SW 1271 (cell line): ENCODE measurements at regions not wholly inside any gene's neighbourhood (a gene's known extent, or its start where the extent isn't known, plus 50 kb on each side); places are given as distances from the start of the nearest gene placed in this dataset.
"Not testable (repeated sequence)": the region's sequence is repeated elsewhere in the genome, so short reads cannot be mapped to it uniquely, and the experiment has no call there.

ENCODE experiments used
- DNase-seq, 2 experiments: peaks; one replicate each; lab custom pipeline; 2025; lab: John Stamatoyannopoulos, UW

GRCh38 chr10:25808372-25808771 is 125.7 kb upstream of the MYO3A start:
- DNase-seq: no peak

- DNase-seq: no peak
These were observed 122.9 kb upstream of the MYO3A start for GRCh38 chr10:25811052-25811685.

- DNase-seq: no peak
These were observed 120.5 kb upstream of the MYO3A start for GRCh38 chr10:25813511-25813910.

- DNase-seq: no peak
These were observed 118.8 kb upstream of the MYO3A start for GRCh38 chr10:25815236-25815635.

GRCh38 chr10:25815999-25816768 is 117.8 kb upstream of the MYO3A start:
- DNase-seq: no peak

- DNase-seq: no peak
These were observed 116.8 kb upstream of the MYO3A start for GRCh38 chr10:25817200-25817599.

- no peak for DNase-seq
These were observed 115.3 kb upstream of the MYO3A start for GRCh38 chr10:25818751-25819150.

- DNase-seq: no peak
These were observed 113.6 kb upstream of the MYO3A start for GRCh38 chr10:25820472-25820871.

GRCh38 chr10:25820874-25821273 is 113.2 kb upstream of the MYO3A start:
- DNase-seq: no peak

- DNase-seq: no peak
These were observed 110.0 kb upstream of the MYO3A start for GRCh38 chr10:25824050-25824449.

GRCh38 chr10:25828475-25828874 is 105.6 kb upstream of the MYO3A start:
- no peak for DNase-seq

- DNase-seq: no peak
These were observed 102.9 kb upstream of the MYO3A start for GRCh38 chr10:25831080-25831479.

GRCh38 chr10:25839683-25840082 is 94.3 kb upstream of the MYO3A start:
- no peak for DNase-seq

- not testable (repeated sequence) for DNase-seq
These were observed 93.2 kb upstream of the MYO3A start for GRCh38 chr10:25840875-25841274.

- DNase-seq: no peak
These were observed 91.9 kb upstream of the MYO3A start for GRCh38 chr10:25842146-25842545.

GRCh38 chr10:25843551-25844170 is 90.4 kb upstream of the MYO3A start:
- no peak for DNase-seq

- not testable (repeated sequence) for DNase-seq
These were observed 89.3 kb upstream of the MYO3A start for GRCh38 chr10:25844716-25845115.

- DNase-seq: no peak
These were observed 84.8 kb upstream of the MYO3A start for GRCh38 chr10:25849268-25849667.

GRCh38 chr10:25849988-25850387 is 84.0 kb upstream of the MYO3A start:
- DNase-seq: no peak

GRCh38 chr10:25851548-25851947 is 82.5 kb upstream of the MYO3A start:
- DNase-seq: no peak

- DNase-seq: no peak
These were observed 81.6 kb upstream of the MYO3A start for GRCh38 chr10:25852364-25852941.

- DNase-seq: no peak
These were observed 76.0 kb upstream of the MYO3A start for GRCh38 chr10:25858076-25858475.

- no peak for DNase-seq
These were observed 68.8 kb upstream of the MYO3A start for GRCh38 chr10:25865267-25865666.
